Nephron progenitor cell (in vitro differentiated cells): ENCODE measurements at regions not wholly inside any gene's neighbourhood (a gene's known extent, or its start where the extent isn't known, plus 50 kb on each side); places are given as distances from the start of the nearest gene placed in this dataset.
A peak's percentile ranks its signal among the peaks of the same experiment; 100 is the strongest.

Experiments
- DNase-seq: peaks from one replicate; pipeline ENCODE4 v3.0.0; 2021
- H3K27ac Mint-ChIP-seq: 2 replicates; pipeline ENCODE4 v1.8.0; 2021; ENCODE audit warnings: mild to moderate bottlenecking, moderate library complexity, mixed read lengths
- H3K27me3 Mint-ChIP-seq: 2 replicates; pipeline ENCODE4 v1.8.0; 2021; ENCODE audit warnings: mild to moderate bottlenecking, low read depth, mixed read lengths; ENCODE audit not compliant: poor library complexity
- H3K36me3 Mint-ChIP-seq: 2 replicates; pipeline ENCODE4 v1.8.0; 2021; ENCODE audit warnings: low read depth, mixed read lengths
- H3K4me1 Mint-ChIP-seq: 2 replicates; pipeline ENCODE4 v1.8.0; 2021; ENCODE audit warnings: mixed read lengths
- H3K4me3 Mint-ChIP-seq: 2 replicates; pipeline ENCODE4 v1.8.0; 2021; ENCODE audit warnings: mild to moderate bottlenecking, moderate library complexity, mixed read lengths
- H3K9me3 Mint-ChIP-seq: 2 replicates; pipeline ENCODE4 v1.8.0; 2021; ENCODE audit warnings: mild to moderate bottlenecking, moderate library complexity, mixed read lengths
- CTCF ChIP-seq: fragments of 200-600 bp; sonication (generic); IDR thresholded peaks from 2 replicates; pipeline ENCODE4 v1.5.0; 2021; ENCODE audit warnings: antibody characterized with exemption

DNA sequence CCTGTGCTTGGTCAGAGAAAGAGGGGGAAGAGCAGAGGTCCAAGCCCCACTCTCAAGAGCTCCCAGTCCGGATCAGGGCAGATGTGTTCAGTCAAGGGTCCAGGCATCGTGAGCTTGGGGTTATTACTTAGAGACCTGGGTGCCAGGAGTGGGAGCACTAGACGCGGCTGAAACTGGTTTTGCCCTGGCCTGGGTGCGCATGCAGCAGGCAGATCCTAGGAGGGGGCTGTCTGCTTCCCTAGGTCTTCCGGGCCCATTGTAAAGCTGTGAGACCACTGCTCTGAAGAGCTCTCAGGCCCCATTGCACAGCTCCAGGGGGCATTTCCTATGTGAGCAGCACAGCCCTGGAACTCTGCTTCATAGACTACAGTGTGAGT lies 204.9 kb upstream of the LINGO1 start:
- Mint-ChIP-seq H3K27ac (no peak overlapping the region), H3K4me3 (no peak overlapping the region), H3K9me3 (peaks cover 5% of the 10 kb centered on the region), H3K4me1 (peaks cover 46% of the 10 kb centered on the region), H3K27me3 (peaks cover 12% of the 10 kb centered on the region), H3K36me3 (no peaks in the 10 kb centered on the region)
- no peak for TF ChIP-seq CTCF
- no peak for DNase-seq

- no peak for DNase-seq
- H3K27me3 Mint-ChIP-seq: peaks cover 14% of the 10 kb centered on the region
- H3K4me3 Mint-ChIP-seq: no peak overlapping the region
- H3K27ac Mint-ChIP-seq: no peak overlapping the region
- TF ChIP-seq CTCF: no peak
- H3K9me3 Mint-ChIP-seq: peaks cover 2% of the 10 kb centered on the region
- no peaks in the 10 kb centered on the region for H3K36me3 Mint-ChIP-seq
- peaks cover 52% of the 10 kb centered on the region for H3K4me1 Mint-ChIP-seq
Measured at GRCh38 chr15:77836906-77837648, 204.4 kb upstream of the LINGO1 start.

- TF ChIP-seq CTCF: no peak
- peaks cover 60% of the 10 kb centered on the region for H3K4me1 Mint-ChIP-seq
- peaks cover 14% of the 10 kb centered on the region for H3K27me3 Mint-ChIP-seq
- no peak overlapping the region for H3K27ac Mint-ChIP-seq
- H3K4me3 Mint-ChIP-seq: no peak overlapping the region
- DNase-seq: peak; percentile 34
- no peaks in the 10 kb centered on the region for H3K9me3 Mint-ChIP-seq
- H3K36me3 Mint-ChIP-seq: no peaks in the 10 kb centered on the region
Measured at GRCh38 chr15:77836121-77836692, 203.5 kb upstream of the LINGO1 start.

- no peaks in the 10 kb centered on the region for H3K9me3 Mint-ChIP-seq
Measured at GRCh38 chr15:77834276-77834990, 201.7 kb upstream of the LINGO1 start.

GRCh38 chr15:77832874-77833273 lies 200.2 kb upstream of the LINGO1 start:
- H3K27me3 Mint-ChIP-seq: peaks cover 12% of the 10 kb centered on the region
- DNase-seq: no peak
- no peaks in the 10 kb centered on the region for H3K9me3 Mint-ChIP-seq
- no peak for TF ChIP-seq CTCF
- H3K4me3 Mint-ChIP-seq: no peak overlapping the region
- no peaks in the 10 kb centered on the region for H3K36me3 Mint-ChIP-seq
- H3K27ac Mint-ChIP-seq: no peak overlapping the region
- peaks cover 62% of the 10 kb centered on the region for H3K4me1 Mint-ChIP-seq

More at GRCh38 chr15:77834276-77834990, 201.7 kb upstream of the LINGO1 start:
- no peak for DNase-seq
- no peak overlapping the region for H3K27ac Mint-ChIP-seq
- TF ChIP-seq CTCF: no peak
- peaks cover 10% of the 10 kb centered on the region for H3K27me3 Mint-ChIP-seq
- H3K36me3 Mint-ChIP-seq: no peaks in the 10 kb centered on the region
- H3K4me3 Mint-ChIP-seq: no peak overlapping the region
- H3K4me1 Mint-ChIP-seq: peaks cover 62% of the 10 kb centered on the region
